ENCODE measurements at regions not wholly inside any gene's neighbourhood (a gene's known extent, or its start where the extent isn't known, plus 50 kb on each side); places are given as distances from the start of the nearest gene placed in this dataset.

DNA sequence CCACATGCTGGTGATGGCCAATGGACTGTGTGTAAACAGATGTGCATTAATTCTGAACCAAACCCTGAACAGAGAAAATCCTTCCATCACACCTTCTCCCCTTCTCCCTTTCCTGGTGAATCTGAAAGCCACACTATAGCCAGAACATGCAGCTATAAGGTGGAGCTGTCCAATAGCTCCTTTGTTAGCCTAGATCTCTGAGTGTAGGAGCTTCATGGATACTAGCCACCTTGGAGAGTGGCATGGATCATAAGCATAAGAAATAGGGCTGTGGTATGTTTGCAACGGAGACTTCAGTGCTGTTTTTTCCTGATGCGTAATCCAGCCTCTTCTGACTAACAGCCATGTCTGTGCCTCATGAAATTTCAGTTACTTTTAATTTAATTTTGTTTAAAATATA lies 364.5 kb downstream of the BTG1 start:
- no peak overlapping the region for H3K27ac ChIP-seq (ENCODE audit: low read depth, low read length)
- no peaks in the 10 kb centered on the region for H3K9me3 ChIP-seq (ENCODE audit: insufficient read depth, low read depth, low read length)
- 82% methylated on average over 2 of the region's 2 CpGs for WGBS
- H3K27me3 ChIP-seq (ENCODE audit: insufficient read depth, low read length) = no peaks in the 10 kb centered on the region
- no peaks in the 10 kb centered on the region for H3K36me3 ChIP-seq (ENCODE audit: insufficient read depth, low read length)
- no peak overlapping the region for H3K9ac ChIP-seq (ENCODE audit: low read depth, low read length)
- H3K4me3 ChIP-seq (ENCODE audit: low read length) = no peak overlapping the region
- H3K4me1 ChIP-seq (ENCODE audit: insufficient read depth, low read length) = peaks cover 9% of the 10 kb centered on the region

DNA sequence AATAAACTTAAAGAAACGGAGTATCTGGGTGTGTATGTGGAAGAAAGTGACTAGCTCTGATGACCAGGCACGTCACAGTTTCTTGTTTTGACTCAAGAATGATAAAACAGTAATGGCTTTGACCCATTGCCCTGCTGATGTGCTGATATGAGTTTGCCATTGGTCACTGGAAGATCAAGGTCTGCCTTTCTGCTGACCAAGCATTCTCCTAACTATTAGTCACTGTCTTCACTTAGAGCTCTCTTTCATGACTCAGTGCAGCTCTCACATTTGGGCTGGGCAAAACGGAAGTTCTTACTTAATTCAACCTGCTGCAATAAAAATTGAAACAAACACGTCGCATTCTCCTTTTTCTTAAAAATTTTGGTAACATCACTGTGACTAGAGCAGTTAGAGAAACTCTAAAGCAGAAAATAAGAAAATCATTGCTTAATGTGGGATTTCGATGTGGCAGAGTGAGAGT lies 366.7 kb downstream of the BTG1 start:
- Histone ChIP-seq H3K27me3 (ENCODE audit: insufficient read depth, low read length) (no peaks in the 10 kb centered on the region), H3K9ac (ENCODE audit: low read depth, low read length) (no peak overlapping the region)

DNA sequence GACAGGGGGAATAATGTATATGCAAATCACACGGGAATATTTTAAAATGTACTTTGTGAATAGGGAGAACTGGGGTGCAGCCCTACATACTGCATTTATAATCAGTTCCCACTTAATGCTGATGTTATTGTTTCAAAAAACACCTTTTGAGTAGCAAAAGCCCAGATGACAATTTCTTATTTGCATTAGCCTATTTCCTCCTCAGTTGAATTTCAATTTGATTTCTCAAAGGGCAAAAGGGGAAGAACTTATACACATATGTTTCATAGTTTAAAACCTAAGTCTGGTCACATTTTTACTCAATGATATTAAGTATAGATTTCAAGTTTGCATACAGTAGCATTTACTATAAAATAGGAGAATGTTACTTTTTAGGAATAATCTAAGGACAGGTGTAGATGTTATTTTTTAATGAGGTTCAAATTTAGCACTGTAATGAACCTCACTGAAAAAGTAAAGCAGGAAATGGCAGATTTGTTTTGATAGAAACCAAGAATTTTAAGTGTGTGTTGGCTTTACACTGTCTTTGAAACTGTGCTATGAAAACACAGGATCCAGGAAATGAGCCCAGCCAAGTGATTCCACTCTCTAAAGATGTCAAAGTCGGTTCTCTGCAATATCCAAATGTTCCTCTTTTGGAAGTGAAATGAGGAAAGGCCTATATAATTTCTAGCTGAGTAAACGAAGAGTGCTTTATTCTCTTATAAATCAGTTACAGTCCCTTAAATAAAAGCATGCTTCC lies 367.4 kb downstream of the BTG1 start:
- Histone ChIP-seq H3K4me1 (ENCODE audit: insufficient read depth, low read length) (peaks cover 5% of the 10 kb centered on the region; the same call in 1 of the 2 replicates), H3K27ac (ENCODE audit: low read depth, low read length) (no peak overlapping the region)

More for the DNA sequence above, 366.7 kb downstream of the BTG1 start:
- WGBS = 80% methylated on average over 6 of the region's 6 CpGs
- H3K27ac ChIP-seq (ENCODE audit: low read depth, low read length) = no peak overlapping the region
- H3K4me3 ChIP-seq (ENCODE audit: low read length) = no peak overlapping the region
- H3K4me1 ChIP-seq (ENCODE audit: insufficient read depth, low read length) = peaks cover 5% of the 10 kb centered on the region; the same call in 1 of the 2 replicates
- H3K9me3 ChIP-seq (ENCODE audit: insufficient read depth, low read depth, low read length) = no peaks in the 10 kb centered on the region
- no peaks in the 10 kb centered on the region for H3K36me3 ChIP-seq (ENCODE audit: insufficient read depth, low read length)

DNA sequence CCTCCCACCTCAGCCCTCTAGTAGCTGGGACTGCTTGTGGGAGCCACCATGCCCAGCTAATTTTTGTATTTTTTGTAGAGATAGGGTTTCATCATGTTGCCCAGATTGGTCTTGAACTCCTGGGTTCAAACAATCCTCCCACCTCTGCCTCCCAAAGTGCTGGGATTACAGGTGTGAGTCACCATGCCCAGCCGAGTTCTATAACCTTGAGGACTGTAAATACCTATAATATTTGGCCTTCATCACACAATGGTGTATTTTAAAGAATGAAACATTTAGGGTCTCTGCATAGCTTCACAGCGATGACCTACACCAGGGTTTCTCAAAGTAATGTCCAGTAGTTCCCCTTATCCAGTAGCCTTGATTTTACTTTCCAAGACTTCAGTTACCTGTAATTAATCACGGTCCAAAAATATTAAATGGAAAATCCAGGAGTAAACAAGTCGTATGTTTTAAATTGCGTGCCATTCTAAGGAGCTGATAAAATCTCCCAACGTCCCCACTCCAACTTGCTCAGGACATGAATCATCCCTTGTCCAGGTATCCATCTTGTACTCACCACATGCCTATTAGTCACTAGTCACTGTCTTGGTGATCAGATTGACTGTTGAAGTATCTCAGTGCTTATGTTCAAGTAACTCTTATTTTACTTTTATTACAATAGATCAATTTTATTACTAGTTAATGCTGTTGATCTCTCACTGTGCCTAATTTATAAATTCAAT lies 368.2 kb downstream of the BTG1 start:
- no peak overlapping the region for H3K27ac ChIP-seq (ENCODE audit: low read depth, low read length)
- no peak overlapping the region for H3K9ac ChIP-seq (ENCODE audit: low read depth, low read length)
- H3K36me3 ChIP-seq (ENCODE audit: insufficient read depth, low read length) = no peaks in the 10 kb centered on the region

More for the DNA sequence above, 367.4 kb downstream of the BTG1 start:
- H3K36me3 ChIP-seq (ENCODE audit: insufficient read depth, low read length) = no peaks in the 10 kb centered on the region
- H3K27me3 ChIP-seq (ENCODE audit: insufficient read depth, low read length) = no peaks in the 10 kb centered on the region
- H3K9ac ChIP-seq (ENCODE audit: low read depth, low read length) = no peak overlapping the region
- H3K9me3 ChIP-seq (ENCODE audit: insufficient read depth, low read depth, low read length) = no peaks in the 10 kb centered on the region
- no peak overlapping the region for H3K4me3 ChIP-seq (ENCODE audit: low read length)
- WGBS = 94% methylated on average over 2 of the region's 3 CpGs

DNA sequence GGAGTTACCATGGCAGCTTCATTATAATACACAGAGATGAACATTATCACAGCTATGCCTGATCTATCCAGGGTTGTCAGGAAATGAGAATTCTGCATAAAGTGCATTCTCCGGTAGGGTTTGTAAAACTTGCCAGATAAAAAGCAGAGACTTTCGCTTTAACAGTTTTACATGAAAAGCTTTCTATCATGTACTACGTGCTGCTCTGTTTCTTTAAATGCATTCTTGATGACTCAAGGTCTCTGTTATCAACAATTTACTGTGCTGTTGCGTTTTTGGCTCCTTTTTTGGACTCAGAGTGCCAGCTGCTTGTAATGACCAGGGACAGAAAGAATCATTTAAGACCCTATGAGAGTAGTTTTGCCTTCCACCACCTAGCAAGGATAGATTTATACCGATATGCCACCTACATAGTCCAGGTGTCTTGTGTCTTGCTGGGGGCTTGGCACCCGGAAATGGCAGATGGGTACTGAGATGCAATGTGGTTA lies 371.2 kb downstream of the BTG1 start:
- H3K9ac ChIP-seq (ENCODE audit: low read depth, low read length) = no peak overlapping the region
- H3K4me3 ChIP-seq (ENCODE audit: low read length) = no peak overlapping the region

More for the DNA sequence above, 368.2 kb downstream of the BTG1 start:
- H3K9me3 ChIP-seq (ENCODE audit: insufficient read depth, low read depth, low read length) = no peaks in the 10 kb centered on the region
- H3K4me3 ChIP-seq (ENCODE audit: low read length) = no peak overlapping the region
- H3K27me3 ChIP-seq (ENCODE audit: insufficient read depth, low read length) = no peaks in the 10 kb centered on the region
- H3K4me1 ChIP-seq (ENCODE audit: insufficient read depth, low read length) = peaks cover 5% of the 10 kb centered on the region; the same call in 1 of the 2 replicates
- WGBS = 97% methylated on average over 6 of the region's 6 CpGs

GRCh38 chr12:91773749-91774429 lies 371.8 kb downstream of the BTG1 start:
- H3K9me3 ChIP-seq (ENCODE audit: insufficient read depth, low read depth, low read length) = no peaks in the 10 kb centered on the region
- no peak overlapping the region for H3K4me3 ChIP-seq (ENCODE audit: low read length)
- H3K27ac ChIP-seq (ENCODE audit: low read depth, low read length) = no peak overlapping the region
- no peaks in the 10 kb centered on the region for H3K4me1 ChIP-seq (ENCODE audit: insufficient read depth, low read length)
- H3K9ac ChIP-seq (ENCODE audit: low read depth, low read length) = no peak overlapping the region
- 94% methylated on average over 4 of the region's 4 CpGs for WGBS
- H3K27me3 ChIP-seq (ENCODE audit: insufficient read depth, low read length) = no peaks in the 10 kb centered on the region
- no peaks in the 10 kb centered on the region for H3K36me3 ChIP-seq (ENCODE audit: insufficient read depth, low read length)

More for the DNA sequence above, 371.2 kb downstream of the BTG1 start:
- no peak overlapping the region for H3K27ac ChIP-seq (ENCODE audit: low read depth, low read length)
- peaks cover 5% of the 10 kb centered on the region; the same call in 1 of the 2 replicates for H3K4me1 ChIP-seq (ENCODE audit: insufficient read depth, low read length)
- no peaks in the 10 kb centered on the region for H3K27me3 ChIP-seq (ENCODE audit: insufficient read depth, low read length)
- 90% methylated on average over 6 of the region's 6 CpGs for WGBS
- H3K9me3 ChIP-seq (ENCODE audit: insufficient read depth, low read depth, low read length) = no peaks in the 10 kb centered on the region
- H3K36me3 ChIP-seq (ENCODE audit: insufficient read depth, low read length) = no peaks in the 10 kb centered on the region

GRCh38 chr12:91772411-91772810 lies 373.2 kb downstream of the BTG1 start:
- WGBS = 94% methylated on average over 2 of the region's 2 CpGs
- Histone ChIP-seq H3K27ac (ENCODE audit: low read depth, low read length) (no peak overlapping the region), H3K9me3 (ENCODE audit: insufficient read depth, low read depth, low read length) (0 out of 2 replicates have a peak, but pooled peaks cover 3% of the 10 kb centered on the region)

DNA sequence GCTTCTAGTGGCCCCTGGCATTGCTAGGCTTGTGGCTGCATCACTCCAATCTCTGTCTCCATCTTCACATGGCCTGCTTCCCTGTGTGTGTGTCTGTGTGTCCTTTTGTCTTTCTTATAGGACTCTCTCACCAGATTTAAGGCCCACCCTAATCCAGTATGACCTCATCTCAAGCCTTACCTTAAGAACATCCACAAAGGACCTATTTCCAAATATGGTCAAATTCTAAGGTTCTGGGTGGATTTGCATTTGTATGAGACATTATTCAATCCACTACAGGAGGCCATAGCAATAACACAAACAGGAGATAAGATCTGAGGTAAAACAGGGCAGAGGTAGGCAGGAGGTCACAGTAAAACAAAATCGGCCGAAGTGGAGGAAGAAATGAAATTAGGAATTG lies 375.9 kb downstream of the BTG1 start:
- WGBS = 88% methylated on average over 2 of the region's 2 CpGs
- no peak overlapping the region for H3K4me3 ChIP-seq (ENCODE audit: low read length)
- 0 out of 2 replicates have a peak, but pooled peaks cover 3% of the 10 kb centered on the region for H3K9me3 ChIP-seq (ENCODE audit: insufficient read depth, low read depth, low read length)
- no peaks in the 10 kb centered on the region for H3K36me3 ChIP-seq (ENCODE audit: insufficient read depth, low read length)
- no peak overlapping the region; the same call in 1 of the 2 replicates for H3K27ac ChIP-seq (ENCODE audit: low read depth, low read length)
- no peak overlapping the region for H3K9ac ChIP-seq (ENCODE audit: low read depth, low read length)
- H3K4me1 ChIP-seq (ENCODE audit: insufficient read depth, low read length) = no peaks in the 10 kb centered on the region
- no peaks in the 10 kb centered on the region for H3K27me3 ChIP-seq (ENCODE audit: insufficient read depth, low read length)

More at GRCh38 chr12:91772411-91772810, 373.2 kb downstream of the BTG1 start:
- no peaks in the 10 kb centered on the region for H3K4me1 ChIP-seq (ENCODE audit: insufficient read depth, low read length)
- no peaks in the 10 kb centered on the region for H3K27me3 ChIP-seq (ENCODE audit: insufficient read depth, low read length)
- no peak overlapping the region for H3K9ac ChIP-seq (ENCODE audit: low read depth, low read length)
- H3K4me3 ChIP-seq (ENCODE audit: low read length) = no peak overlapping the region
- no peaks in the 10 kb centered on the region for H3K36me3 ChIP-seq (ENCODE audit: insufficient read depth, low read length)

DNA sequence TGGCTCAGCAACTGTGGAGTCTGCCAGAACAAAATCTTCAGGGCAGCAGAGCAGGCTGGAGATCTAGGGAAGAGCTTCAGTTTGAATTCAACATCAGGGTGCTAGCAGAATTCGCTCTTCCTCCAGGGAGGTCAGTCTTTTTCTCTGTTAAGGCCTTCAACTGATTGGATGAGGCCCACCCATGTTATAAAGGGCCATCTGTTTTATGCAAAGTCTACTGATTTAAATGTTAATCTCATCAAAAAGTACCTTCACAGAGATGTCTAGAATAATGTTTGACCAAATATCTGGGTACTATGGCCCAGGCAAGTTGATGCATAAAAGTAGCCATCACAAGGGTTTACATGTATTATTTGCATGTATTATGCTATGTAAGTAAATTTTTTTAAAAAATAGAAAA lies 378.4 kb downstream of the BTG1 start:
- H3K4me3 ChIP-seq (ENCODE audit: low read length) = no peak overlapping the region
- 0 out of 2 replicates have a peak, but pooled peaks cover 3% of the 10 kb centered on the region for H3K9me3 ChIP-seq (ENCODE audit: insufficient read depth, low read depth, low read length)
- no peak overlapping the region for H3K27ac ChIP-seq (ENCODE audit: low read depth, low read length)
- H3K4me1 ChIP-seq (ENCODE audit: insufficient read depth, low read length) = no peaks in the 10 kb centered on the region
- no peak overlapping the region for H3K9ac ChIP-seq (ENCODE audit: low read depth, low read length)
- no peaks in the 10 kb centered on the region for H3K27me3 ChIP-seq (ENCODE audit: insufficient read depth, low read length)
- 78% methylated on average over 1 of the region's 1 CpG for WGBS
- no peaks in the 10 kb centered on the region for H3K36me3 ChIP-seq (ENCODE audit: insufficient read depth, low read length)

DNA sequence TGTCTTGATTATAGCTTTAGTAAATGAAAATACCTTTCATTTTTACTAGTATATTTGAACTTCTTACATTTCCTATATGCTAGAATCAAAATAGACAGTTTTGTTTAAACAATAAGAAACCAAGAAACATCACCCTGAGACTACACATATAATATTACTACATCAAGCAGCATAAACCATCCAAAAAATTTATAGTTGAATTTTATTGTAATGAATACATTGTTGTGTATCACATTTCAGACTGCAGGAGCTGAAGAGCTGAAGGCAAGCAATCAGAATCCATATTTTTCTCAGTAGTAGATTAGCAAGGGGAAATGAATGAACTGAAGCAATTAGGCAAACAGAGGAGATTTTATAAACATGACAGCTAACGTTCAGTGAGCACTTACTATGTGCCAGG lies 379.2 kb downstream of the BTG1 start:
- Histone ChIP-seq H3K9ac (ENCODE audit: low read depth, low read length) (no peak overlapping the region), H3K9me3 (ENCODE audit: insufficient read depth, low read depth, low read length) (0 out of 2 replicates have a peak, but pooled peaks cover 3% of the 10 kb centered on the region), H3K27me3 (ENCODE audit: insufficient read depth, low read length) (no peaks in the 10 kb centered on the region), H3K27ac (ENCODE audit: low read depth, low read length) (no peak overlapping the region), H3K4me3 (ENCODE audit: low read length) (no peak overlapping the region), H3K4me1 (ENCODE audit: insufficient read depth, low read length) (no peaks in the 10 kb centered on the region), H3K36me3 (ENCODE audit: insufficient read depth, low read length) (no peaks in the 10 kb centered on the region)
- WGBS = 90% methylated on average over 1 of the region's 1 CpG
